Skeletal muscle satellite cell (primary cell): ENCODE measurements at regions not wholly inside any gene's neighbourhood (a gene's known extent, or its start where the extent isn't known, plus 50 kb on each side); places are given as distances from the start of the nearest gene placed in this dataset.

Experiments
- H3K27me3 ChIP-seq: 2 replicates; pipeline ENCODE4 v1.7.0; 2013; ENCODE audit warnings: low read length; ENCODE audit not compliant: control insufficient read depth, insufficient read depth
- H3K36me3 ChIP-seq: 2 replicates; pipeline ENCODE4 v1.7.0; 2013; ENCODE audit warnings: mild to moderate bottlenecking, control low read depth, low read length; ENCODE audit not compliant: insufficient read depth
- H3K4me1 ChIP-seq: 2 replicates; pipeline ENCODE4 v1.7.0; 2013; ENCODE audit warnings: low read length; ENCODE audit not compliant: control insufficient read depth, insufficient read depth
- H3K4me2 ChIP-seq: 2 replicates; pipeline ENCODE4 v1.7.0; 2013; ENCODE audit warnings: mild to moderate bottlenecking, low read length
- H3K4me3 ChIP-seq: 2 replicates; pipeline ENCODE4 v1.7.0; 2013; ENCODE audit warnings: low read length
- H3K9ac ChIP-seq: 2 replicates; pipeline ENCODE4 v1.7.0; 2013; ENCODE audit warnings: mild to moderate bottlenecking, low read depth, low read length, moderate library complexity
- H3K9me3 ChIP-seq: replicated peaks from 2 replicates; pipeline ENCODE4 v1.7.0; 2013; ENCODE audit warnings: mild to moderate bottlenecking, control low read depth, low read length

GRCh38 chr7:155881471-155882350 lies 69.4 kb upstream of the SHH start:
- Histone ChIP-seq H3K9ac (no peak overlapping the region), H3K4me2 (no peak overlapping the region), H3K4me1 (peaks cover 16% of the 10 kb centered on the region), H3K36me3 (no peaks in the 10 kb centered on the region), H3K9me3 (no peaks in the 10 kb centered on the region), H3K4me3 (no peak overlapping the region), H3K27me3 (no peaks in the 10 kb centered on the region)

GRCh38 chr7:155880721-155881120 lies 68.5 kb upstream of the SHH start:
- Histone ChIP-seq H3K9ac (no peak overlapping the region), H3K4me2 (no peak overlapping the region), H3K36me3 (no peaks in the 10 kb centered on the region), H3K4me3 (no peak overlapping the region), H3K27me3 (no peaks in the 10 kb centered on the region), H3K4me1 (peaks cover 16% of the 10 kb centered on the region), H3K9me3 (no peaks in the 10 kb centered on the region)

- Histone ChIP-seq H3K4me1 (peaks cover 11% of the 10 kb centered on the region), H3K9ac (no peak overlapping the region), H3K4me3 (no peak overlapping the region), H3K36me3 (no peaks in the 10 kb centered on the region), H3K27me3 (no peaks in the 10 kb centered on the region), H3K9me3 (no peaks in the 10 kb centered on the region), H3K4me2 (no peak overlapping the region)
Observed at GRCh38 chr7:155879592-155879991, 67.3 kb upstream of the SHH start.

GRCh38 chr7:155878674-155879073 lies 66.4 kb upstream of the SHH start:
- H3K9ac ChIP-seq: no peak overlapping the region
- H3K9me3 ChIP-seq: no peaks in the 10 kb centered on the region
- H3K4me1 ChIP-seq: peaks cover 11% of the 10 kb centered on the region
- no peak overlapping the region for H3K4me3 ChIP-seq
- no peaks in the 10 kb centered on the region for H3K27me3 ChIP-seq
- H3K4me2 ChIP-seq: no peak overlapping the region
- H3K36me3 ChIP-seq: no peaks in the 10 kb centered on the region

DNA sequence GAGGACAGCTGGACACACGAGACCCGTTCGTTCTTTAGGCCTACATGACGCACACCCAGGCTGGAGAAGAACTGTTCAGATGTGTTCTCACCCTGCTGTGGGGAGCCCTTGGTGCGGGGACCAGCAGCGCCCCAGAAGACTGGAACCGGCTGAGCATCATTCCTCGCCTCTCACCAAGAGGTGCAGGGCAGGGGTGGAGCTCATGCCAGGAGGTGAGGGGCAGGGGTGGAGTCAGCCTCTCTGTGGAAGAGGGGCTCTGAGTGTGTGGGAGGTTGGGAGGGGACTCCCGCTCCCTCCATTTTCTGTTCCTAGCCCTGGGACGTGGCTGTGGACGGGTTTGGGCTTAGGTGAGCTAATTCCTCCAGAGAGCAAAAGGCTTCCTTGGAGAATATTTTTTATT lies 66.0 kb upstream of the SHH start:
- no peaks in the 10 kb centered on the region for H3K27me3 ChIP-seq
- no peaks in the 10 kb centered on the region for H3K36me3 ChIP-seq
- H3K9ac ChIP-seq: no peak overlapping the region
- H3K4me3 ChIP-seq: no peak overlapping the region
- no peaks in the 10 kb centered on the region for H3K9me3 ChIP-seq
- no peak overlapping the region for H3K4me2 ChIP-seq
- peaks cover 9% of the 10 kb centered on the region for H3K4me1 ChIP-seq

GRCh38 chr7:155877167-155877566 lies 64.9 kb upstream of the SHH start:
- H3K27me3 ChIP-seq: no peaks in the 10 kb centered on the region
- peaks cover under 1% of the 10 kb centered on the region for H3K4me1 ChIP-seq
- H3K36me3 ChIP-seq: no peaks in the 10 kb centered on the region
- H3K9me3 ChIP-seq: no peaks in the 10 kb centered on the region
- H3K9ac ChIP-seq: no peak overlapping the region
- no peak overlapping the region for H3K4me2 ChIP-seq
- H3K4me3 ChIP-seq: no peak overlapping the region

DNA sequence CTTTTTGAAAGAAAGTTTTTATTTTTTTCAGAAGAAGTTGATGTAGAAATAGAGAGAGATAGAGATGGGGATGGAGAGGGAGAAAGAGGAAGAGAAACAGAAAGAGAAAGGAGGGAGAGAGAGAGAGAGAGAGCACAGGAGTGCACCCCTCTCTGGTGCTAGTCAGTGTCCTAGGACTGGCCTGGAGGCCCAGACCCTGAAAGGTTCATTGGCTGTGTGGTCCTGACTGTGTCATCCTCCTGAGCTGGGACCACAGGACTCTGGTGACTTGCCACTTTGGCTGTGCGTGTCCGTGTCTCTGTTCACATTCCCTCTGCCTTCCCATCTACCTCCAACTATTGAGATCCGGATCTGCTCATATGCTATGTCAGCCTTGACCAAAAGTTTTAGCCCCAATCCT lies 62.1 kb upstream of the SHH start:
- Histone ChIP-seq H3K4me1 (no peaks in the 10 kb centered on the region), H3K9me3 (no peaks in the 10 kb centered on the region), H3K9ac (no peak overlapping the region), H3K4me2 (no peak overlapping the region), H3K36me3 (no peaks in the 10 kb centered on the region), H3K4me3 (no peak overlapping the region), H3K27me3 (no peaks in the 10 kb centered on the region)

DNA sequence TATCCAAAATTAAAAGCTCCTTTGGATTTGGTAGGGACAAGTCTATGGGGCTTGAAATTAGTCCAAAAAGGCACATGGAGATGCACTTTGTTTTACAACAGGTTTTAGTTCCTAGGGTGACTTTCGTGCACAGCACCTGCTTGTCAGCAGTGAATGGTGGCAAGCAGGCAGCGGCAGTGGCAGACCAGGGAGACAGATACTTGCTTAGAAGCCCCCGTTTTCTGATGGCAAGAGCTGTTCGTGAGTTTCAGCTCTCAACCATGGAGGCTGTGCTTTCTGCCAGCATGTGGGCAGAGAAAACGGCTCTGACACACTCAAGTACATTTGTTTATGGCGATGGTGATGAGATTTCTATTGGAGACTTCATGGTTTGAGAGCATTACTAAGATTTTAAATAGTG lies 61.7 kb upstream of the SHH start:
- Histone ChIP-seq H3K27me3 (no peaks in the 10 kb centered on the region), H3K4me3 (no peak overlapping the region), H3K4me2 (no peak overlapping the region), H3K9ac (no peak overlapping the region), H3K4me1 (no peaks in the 10 kb centered on the region), H3K36me3 (no peaks in the 10 kb centered on the region), H3K9me3 (no peaks in the 10 kb centered on the region)

DNA sequence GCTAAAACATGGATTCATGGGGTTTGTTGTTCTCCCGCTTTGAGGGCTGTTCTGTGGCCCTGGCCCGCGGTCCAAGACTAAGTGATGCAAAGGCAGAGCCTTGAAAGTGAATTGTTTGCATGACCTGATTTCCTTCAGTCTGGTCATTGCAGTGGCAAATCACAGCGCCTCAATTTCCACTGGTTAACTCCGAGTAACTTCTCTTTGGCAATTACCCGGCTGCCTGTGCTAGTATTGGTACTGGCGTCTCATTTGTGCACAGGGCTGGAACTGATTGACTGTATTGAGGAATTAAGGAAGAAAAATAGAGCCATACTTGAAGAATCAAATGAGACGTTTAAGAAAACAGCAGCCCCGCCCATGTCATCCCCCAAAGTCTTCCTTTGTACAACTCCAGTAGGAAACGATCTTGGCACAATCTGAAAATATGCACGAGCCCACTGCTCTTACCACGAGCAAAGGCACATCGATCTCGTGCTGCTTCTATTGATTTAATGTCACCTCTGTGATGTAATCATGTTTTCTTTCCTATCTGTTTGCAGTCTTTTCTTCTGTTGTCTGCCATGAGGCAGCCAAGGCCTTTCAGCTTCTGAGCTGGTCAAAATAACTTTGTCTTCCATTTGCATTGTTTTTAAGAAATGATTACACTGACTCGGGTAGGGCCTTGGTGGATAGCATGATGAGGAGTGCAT lies 60.6 kb upstream of the SHH start:
- Histone ChIP-seq H3K9ac (no peak overlapping the region), H3K4me1 (no peaks in the 10 kb centered on the region), H3K4me2 (no peak overlapping the region), H3K27me3 (no peaks in the 10 kb centered on the region), H3K36me3 (no peaks in the 10 kb centered on the region), H3K4me3 (no peak overlapping the region), H3K9me3 (no peaks in the 10 kb centered on the region)

GRCh38 chr7:155871211-155871610 lies 58.9 kb upstream of the SHH start:
- no peaks in the 10 kb centered on the region for H3K36me3 ChIP-seq

GRCh38 chr7:155870334-155871180 lies 58.3 kb upstream of the SHH start:
- Histone ChIP-seq H3K27me3 (no peaks in the 10 kb centered on the region), H3K9ac (no peak overlapping the region), H3K4me3 (no peak overlapping the region), H3K4me1 (no peaks in the 10 kb centered on the region), H3K36me3 (no peaks in the 10 kb centered on the region), H3K9me3 (no peaks in the 10 kb centered on the region), H3K4me2 (no peak overlapping the region)

More at GRCh38 chr7:155871211-155871610, 58.9 kb upstream of the SHH start:
- no peak overlapping the region for H3K4me3 ChIP-seq
- no peak overlapping the region for H3K4me2 ChIP-seq
- H3K27me3 ChIP-seq: no peaks in the 10 kb centered on the region
- H3K4me1 ChIP-seq: no peaks in the 10 kb centered on the region
- no peak overlapping the region for H3K9ac ChIP-seq
- no peaks in the 10 kb centered on the region for H3K9me3 ChIP-seq
